SH-SY5Y (cell line): ENCODE measurements at regions not wholly inside any gene's neighbourhood (a gene's known extent, or its start where the extent isn't known, plus 50 kb on each side); places are given as distances from the start of the nearest gene placed in this dataset.

Experiments
- GATA2 ChIP-seq: IDR thresholded peaks from 2 replicates; pipeline ENCODE4 v1.6.1; 2011; ENCODE audit warnings: mild to moderate bottlenecking, low read depth, low read length
- GATA3 ChIP-seq: IDR thresholded peaks from 2 replicates; pipeline ENCODE4 v1.6.1; 2011; ENCODE audit warnings: low read depth, mild to moderate bottlenecking, low read length, moderate library complexity

DNA sequence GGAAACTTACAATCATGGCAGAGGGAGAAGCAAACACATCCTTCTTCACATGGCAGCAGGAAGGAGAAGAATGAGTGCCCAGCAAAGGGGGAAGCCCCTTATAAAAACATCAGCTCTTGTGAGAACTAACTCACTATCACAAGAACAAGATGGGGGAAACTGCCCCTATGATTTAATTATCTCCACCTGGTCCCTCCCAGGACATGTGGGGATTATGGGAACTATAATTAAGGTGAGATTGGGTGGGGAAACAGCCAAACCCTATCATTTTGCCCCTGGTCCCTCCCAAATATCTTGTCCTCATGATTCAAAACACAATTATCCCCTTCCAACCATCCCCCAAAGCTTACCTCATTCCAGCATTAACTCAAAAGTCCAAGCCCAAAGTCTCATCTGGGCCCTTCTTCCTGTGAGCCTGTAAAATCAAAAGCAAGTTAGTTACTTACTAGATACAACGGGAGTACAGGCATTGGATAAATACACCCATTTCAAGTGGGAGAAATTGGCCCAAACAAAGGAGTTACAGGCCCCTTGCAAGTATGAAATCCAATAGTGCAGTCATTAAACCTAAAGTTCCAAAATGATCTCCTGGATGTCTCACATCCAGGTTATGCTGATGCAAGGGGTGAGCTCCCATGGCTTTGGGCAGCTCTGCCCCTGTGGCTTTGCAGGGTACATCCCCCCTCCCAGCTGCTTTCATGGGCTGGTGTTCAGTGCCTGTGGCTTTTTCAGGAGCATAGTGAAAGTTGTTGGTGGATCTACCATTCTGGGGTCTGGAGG, 122.3 kb downstream of the MYCN start:
- TF ChIP-seq GATA2, result no peak
- no peak for TF ChIP-seq GATA3
